CD4-positive, CD25-positive, alpha-beta regulatory T cell (primary cell): ENCODE measurements at regions not wholly inside any gene's neighbourhood (a gene's known extent, or its start where the extent isn't known, plus 50 kb on each side); places are given as distances from the start of the nearest gene placed in this dataset.

Experiments used
- ATAC-seq, 2 donors: fragments of 150-1000 bp; cut with Tn5 transposase; one replicate each; pipeline ENCODE4 v1.10.0; 2021; ENCODE audit warnings: low read depth in 2 of 2, moderate number of reproducible peaks in 2 of 2, moderate library complexity in 1 of 2
- DNase-seq, 3 donors: peaks; one replicate each; pipeline versions ENCODE4 v3.0.0 to v3.0.0-alpha.2; 2012 to 2022; ENCODE audit warnings: mixed read lengths in 1 of 3
- H3K27ac ChIP-seq: one replicate; pipeline ENCODE4 v1.7.0; 2013; ENCODE audit warnings: mild to moderate bottlenecking, low read length; ENCODE audit not compliant: insufficient read depth, poor library complexity, severe bottlenecking
- H3K27me3 ChIP-seq: one replicate; pipeline ENCODE4 v1.7.0; 2013; ENCODE audit warnings: low read length; ENCODE audit not compliant: control insufficient read depth, insufficient read depth
- H3K36me3 ChIP-seq: one replicate; pipeline ENCODE4 v1.7.0; 2013; ENCODE audit warnings: mild to moderate bottlenecking, low read length, moderate library complexity; ENCODE audit not compliant: control insufficient read depth, insufficient read depth
- H3K4me1 ChIP-seq: 2 replicates; pipeline ENCODE4 v1.7.0; 2013; ENCODE audit warnings: mild to moderate bottlenecking, low read length; ENCODE audit not compliant: insufficient read depth, control insufficient read depth, poor library complexity, severe bottlenecking
- H3K4me3 ChIP-seq: one replicate; pipeline ENCODE4 v1.7.0; 2013; ENCODE audit warnings: low read depth, mild to moderate bottlenecking, low read length, moderate library complexity
- H3K9me3 ChIP-seq, 2 experiments: 1 replicate in 1 of 2; 2 replicates in 1 of 2; pipeline ENCODE4 v1.7.0; 2013; ENCODE audit warnings: low read length in 2 of 2, mild to moderate bottlenecking in 1 of 2, moderate library complexity in 1 of 2; ENCODE audit not compliant: control insufficient read depth in 2 of 2
- H3K27ac Mint-ChIP-seq, 3 donors: one replicate each; pipeline ENCODE4 v1.8.0; 2020 to 2022; ENCODE audit warnings: mild to moderate bottlenecking in 3 of 3, mixed read lengths in 3 of 3, moderate library complexity in 2 of 3
- H3K27me3 Mint-ChIP-seq: one replicate; pipeline ENCODE4 v1.8.0; 2022; ENCODE audit warnings: mild to moderate bottlenecking, mixed read lengths
- H3K36me3 Mint-ChIP-seq: one replicate; pipeline ENCODE4 v1.8.0; 2020; ENCODE audit warnings: mixed read lengths
- H3K4me1 Mint-ChIP-seq, 4 donors: one replicate each; pipeline ENCODE4 v1.8.0; 2020 to 2022; ENCODE audit warnings: mixed read lengths in 4 of 4, mild to moderate bottlenecking in 1 of 4
- H3K4me3 Mint-ChIP-seq, 4 donors: one replicate each; pipeline ENCODE4 v1.8.0; 2020 to 2022; ENCODE audit warnings: mild to moderate bottlenecking in 4 of 4, mixed read lengths in 4 of 4, moderate library complexity in 3 of 4
- H3K9me3 Mint-ChIP-seq, 7 donors: one replicate each; pipeline ENCODE4 v1.8.0; 2020 to 2022; ENCODE audit warnings: mixed read lengths in 7 of 7, mild to moderate bottlenecking in 3 of 7, moderate library complexity in 2 of 7

- no peak overlapping the region for H3K27ac Mint-ChIP-seq
- Histone ChIP-seq H3K36me3 (no peaks in the 10 kb centered on the region), H3K4me1 (no peaks in the 10 kb centered on the region), H3K9me3 (no peaks in the 10 kb centered on the region), H3K27me3 (no peaks in the 10 kb centered on the region), H3K27ac (no peak overlapping the region), H3K4me3 (no peak overlapping the region)
- no peaks in the 10 kb centered on the region for H3K4me1 Mint-ChIP-seq
- H3K36me3 Mint-ChIP-seq, result no peaks in the 10 kb centered on the region
- no peak overlapping the region for H3K4me3 Mint-ChIP-seq
- H3K9me3 Mint-ChIP-seq, result peaks cover 0 to 8% (median 3%) of the 10 kb centered on the region in 7 donors
- H3K27me3 Mint-ChIP-seq, result no peaks in the 10 kb centered on the region
- no peak for ATAC-seq
- DNase-seq, result no peak
Observed at GRCh38 chr2:19198381-19198780, 160.0 kb downstream of the OSR1 start.

GRCh38 chr2:19195661-19196060 is 162.8 kb downstream of the OSR1 start:
- Histone ChIP-seq H3K27ac (no peak overlapping the region), H3K36me3 (no peaks in the 10 kb centered on the region), H3K4me3 (no peak overlapping the region), H3K27me3 (no peaks in the 10 kb centered on the region), H3K9me3 (no peaks in the 10 kb centered on the region), H3K4me1 (no peaks in the 10 kb centered on the region)
- Mint-ChIP-seq H3K9me3 (peaks cover 0 to 8% (median 2%) of the 10 kb centered on the region in 7 donors), H3K36me3 (no peaks in the 10 kb centered on the region), H3K27ac (no peak overlapping the region), H3K27me3 (no peaks in the 10 kb centered on the region), H3K4me3 (no peak overlapping the region), H3K4me1 (no peaks in the 10 kb centered on the region)
- ATAC-seq, result no peak
- DNase-seq, result no peak

- Histone ChIP-seq H3K4me1 (no peaks in the 10 kb centered on the region), H3K9me3 (no peaks in the 10 kb centered on the region), H3K4me3 (no peak overlapping the region), H3K27ac (no peak overlapping the region), H3K27me3 (no peaks in the 10 kb centered on the region), H3K36me3 (no peaks in the 10 kb centered on the region)
- Mint-ChIP-seq H3K27me3 (no peaks in the 10 kb centered on the region), H3K4me3 (no peak overlapping the region), H3K9me3 (peaks cover 0 to 5% (median 2%) of the 10 kb centered on the region in 7 donors), H3K27ac (no peak overlapping the region), H3K4me1 (peaks cover 0 to 4% (median 0%) of the 10 kb centered on the region in 4 donors), H3K36me3 (no peaks in the 10 kb centered on the region)
- ATAC-seq (no peak), DNase-seq (no peak)
Observed at GRCh38 chr2:19189391-19189790, 169.0 kb downstream of the OSR1 start.

- DNase-seq, result no peak
- ATAC-seq, result no peak
Observed at GRCh38 chr2:19187323-19188020, 171.0 kb downstream of the OSR1 start.

GRCh38 chr2:19185086-19185485 is 173.3 kb downstream of the OSR1 start:
- no peaks in the 10 kb centered on the region for H3K36me3 Mint-ChIP-seq
- Histone ChIP-seq H3K36me3 (no peaks in the 10 kb centered on the region), H3K27me3 (no peaks in the 10 kb centered on the region), H3K4me3 (no peak overlapping the region), H3K4me1 (no peaks in the 10 kb centered on the region), H3K9me3 (no peaks in the 10 kb centered on the region), H3K27ac (no peak overlapping the region)
- ATAC-seq, result no peak
- H3K27me3 Mint-ChIP-seq, result no peaks in the 10 kb centered on the region
- no peak for DNase-seq
- no peak overlapping the region for H3K27ac Mint-ChIP-seq
- no peaks in the 10 kb centered on the region for H3K4me1 Mint-ChIP-seq
- no peak overlapping the region for H3K4me3 Mint-ChIP-seq
- H3K9me3 Mint-ChIP-seq, result peaks cover 2 to 18% (median 13%) of the 10 kb centered on the region in 7 donors

More at GRCh38 chr2:19187323-19188020, 171.0 kb downstream of the OSR1 start:
- Histone ChIP-seq H3K4me3 (no peak overlapping the region), H3K9me3 (no peaks in the 10 kb centered on the region), H3K27ac (no peak overlapping the region), H3K36me3 (no peaks in the 10 kb centered on the region), H3K4me1 (no peaks in the 10 kb centered on the region), H3K27me3 (no peaks in the 10 kb centered on the region)
- no peak overlapping the region for H3K4me3 Mint-ChIP-seq
- no peaks in the 10 kb centered on the region for H3K36me3 Mint-ChIP-seq
- peaks cover 0 to 4% (median 0%) of the 10 kb centered on the region in 4 donors for H3K4me1 Mint-ChIP-seq
- H3K27me3 Mint-ChIP-seq, result no peaks in the 10 kb centered on the region
- H3K9me3 Mint-ChIP-seq, result peaks cover 0 to 10% (median 3%) of the 10 kb centered on the region in 7 donors
- H3K27ac Mint-ChIP-seq, result no peak overlapping the region

GRCh38 chr2:19178175-19178574 is 180.2 kb downstream of the OSR1 start:
- no peaks in the 10 kb centered on the region for H3K27me3 Mint-ChIP-seq
- H3K27ac Mint-ChIP-seq, result no peak overlapping the region
- no peaks in the 10 kb centered on the region for H3K36me3 Mint-ChIP-seq
- Histone ChIP-seq H3K27me3 (no peaks in the 10 kb centered on the region), H3K27ac (no peak overlapping the region), H3K4me1 (no peaks in the 10 kb centered on the region), H3K9me3 (no peaks in the 10 kb centered on the region), H3K36me3 (no peaks in the 10 kb centered on the region), H3K4me3 (no peak overlapping the region)
- DNase-seq (no peak), ATAC-seq (no peak)
- peaks cover 3 to 20% (median 13%) of the 10 kb centered on the region in 7 donors for H3K9me3 Mint-ChIP-seq
- no peaks in the 10 kb centered on the region for H3K4me1 Mint-ChIP-seq
- no peak overlapping the region for H3K4me3 Mint-ChIP-seq

- H3K4me1 ChIP-seq, result no peaks in the 10 kb centered on the region
- ATAC-seq (no peak), DNase-seq (no peak)
- no peak overlapping the region for H3K27ac ChIP-seq
- no peaks in the 10 kb centered on the region for H3K36me3 ChIP-seq
- Mint-ChIP-seq H3K9me3 (peaks cover under 1 to 14% (median 9%) of the 10 kb centered on the region in 7 donors), H3K4me3 (no peak overlapping the region), H3K4me1 (no peaks in the 10 kb centered on the region), H3K27ac (no peak overlapping the region), H3K36me3 (no peaks in the 10 kb centered on the region), H3K27me3 (no peaks in the 10 kb centered on the region)
- H3K27me3 ChIP-seq, result no peaks in the 10 kb centered on the region
- H3K9me3 ChIP-seq, result no peaks in the 10 kb centered on the region
- H3K4me3 ChIP-seq, result no peak overlapping the region
Observed at GRCh38 chr2:19176977-19177376, 181.4 kb downstream of the OSR1 start.

GRCh38 chr2:19176172-19176852 is 182.1 kb downstream of the OSR1 start:
- Mint-ChIP-seq H3K27ac (no peak overlapping the region), H3K27me3 (no peaks in the 10 kb centered on the region), H3K4me3 (no peak overlapping the region), H3K9me3 (peaks cover 0 to 14% (median 8%) of the 10 kb centered on the region in 7 donors), H3K36me3 (no peaks in the 10 kb centered on the region), H3K4me1 (no peaks in the 10 kb centered on the region)
- Histone ChIP-seq H3K4me3 (no peak overlapping the region), H3K27me3 (no peaks in the 10 kb centered on the region), H3K27ac (no peak overlapping the region), H3K36me3 (no peaks in the 10 kb centered on the region), H3K4me1 (no peaks in the 10 kb centered on the region), H3K9me3 (no peaks in the 10 kb centered on the region)
- no peak for ATAC-seq
- no peak for DNase-seq
